HG03565 (cell line): ENCODE measurements at regions not wholly inside any gene's neighbourhood (a gene's known extent, or its start where the extent isn't known, plus 50 kb on each side); places are given as distances from the start of the nearest gene placed in this dataset.
"Not testable (repeated sequence)": the region's sequence is repeated elsewhere in the genome, so short reads cannot be mapped to it uniquely, and the experiment has no call there.

Experiments
- ATAC-seq: cut with Tn5 transposase; IDR thresholded peaks from one replicate; pipeline ENCODE4 v1.9.1; 2021; ENCODE audit warnings: mild to moderate bottlenecking, moderate library complexity; ENCODE audit not compliant: unreplicated experiment

DNA sequence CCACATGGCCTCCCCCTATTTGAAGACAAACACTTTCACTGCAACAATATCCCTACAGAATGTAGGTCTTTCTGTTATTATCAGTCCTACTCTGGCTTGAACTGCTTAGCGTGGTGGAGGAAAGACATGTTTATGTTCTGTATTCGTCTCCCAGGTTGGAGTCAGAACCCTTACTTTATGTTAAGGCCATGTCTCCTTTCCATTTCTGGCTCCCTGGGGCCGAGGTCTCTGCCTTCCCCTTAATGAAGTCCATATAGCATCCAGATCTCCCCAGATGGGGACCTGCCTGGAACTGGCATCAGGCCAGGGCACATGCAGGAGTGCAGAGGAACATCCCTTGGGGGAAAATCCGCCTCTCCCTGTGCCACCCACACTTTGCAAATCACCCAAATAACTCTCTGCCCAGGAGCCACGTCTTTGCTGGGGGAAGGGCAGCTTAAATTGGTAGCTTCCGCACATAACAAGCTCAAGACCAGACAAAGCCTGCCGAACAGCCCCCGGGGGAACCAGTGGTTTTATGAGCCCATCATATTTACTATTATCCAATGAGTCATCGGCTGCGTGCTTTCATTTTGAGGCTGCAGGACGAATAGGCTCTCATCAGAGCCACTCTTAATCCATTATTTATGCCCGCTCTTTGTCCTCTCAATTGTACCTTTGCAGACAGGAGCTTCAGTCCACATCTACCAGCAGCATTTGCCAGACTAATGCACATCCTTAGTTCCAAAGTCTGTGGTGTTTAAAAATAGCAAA, 237.0 kb downstream of the UACA start:
- ATAC-seq: no peak

DNA sequence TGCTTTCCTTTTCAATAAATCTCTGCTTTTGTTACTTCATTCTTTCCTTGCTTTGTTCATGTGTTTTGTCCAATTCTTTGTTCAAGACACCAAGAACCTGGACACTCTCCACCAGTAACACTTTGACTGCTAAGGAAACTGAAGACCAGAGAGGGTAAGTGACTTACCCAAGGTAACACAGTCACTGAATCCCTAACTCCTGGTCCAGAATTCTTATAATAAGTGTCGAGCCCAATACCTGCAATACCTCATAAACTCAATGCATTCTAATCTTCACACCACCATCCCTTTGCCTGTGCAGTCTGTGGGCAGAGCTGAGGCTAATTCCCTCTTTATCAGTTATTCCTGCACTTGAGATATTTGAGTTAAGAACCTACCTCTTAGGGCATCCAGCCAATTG, 237.8 kb downstream of the UACA start:
- no peak for ATAC-seq

DNA sequence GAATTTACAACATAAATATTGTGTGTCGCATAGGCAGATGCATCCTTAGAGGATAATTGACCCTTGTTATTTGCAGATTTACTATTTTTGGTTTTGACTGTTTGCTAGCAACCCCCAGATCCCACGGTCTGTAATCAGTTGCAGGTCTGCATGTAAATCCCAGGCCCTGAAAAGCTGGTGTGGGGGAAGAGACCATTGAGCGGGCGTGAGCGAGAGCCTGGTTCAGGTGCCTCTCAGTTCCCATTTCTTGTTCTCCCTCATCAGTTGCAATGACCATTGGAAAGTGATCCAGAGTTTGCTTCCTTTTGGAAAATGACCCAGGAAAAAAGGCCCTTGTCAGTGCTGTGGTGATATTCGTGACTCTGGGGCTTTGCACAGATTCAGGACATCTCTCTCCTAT, 238.9 kb downstream of the UACA start:
- ATAC-seq: no peak

DNA sequence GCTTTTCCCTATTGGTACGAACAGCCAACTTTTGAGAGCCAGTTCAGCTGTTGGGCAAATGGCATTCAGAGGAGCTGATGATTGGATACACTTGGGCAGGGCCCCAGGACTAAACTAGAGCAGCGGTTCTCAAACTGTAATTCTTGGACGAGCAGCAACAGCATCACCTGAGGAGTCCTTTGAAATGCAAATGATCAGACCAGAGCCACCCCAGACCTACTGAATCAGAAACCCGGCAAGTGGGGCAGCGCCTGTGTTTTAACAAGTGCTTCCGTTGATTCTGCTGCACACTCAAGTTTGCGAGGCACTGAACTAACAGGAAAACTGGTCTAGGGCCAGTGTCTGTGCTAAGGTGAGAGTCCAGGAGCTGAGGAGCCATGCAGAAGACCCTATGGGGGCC, 239.7 kb downstream of the UACA start:
- ATAC-seq: no peak

DNA sequence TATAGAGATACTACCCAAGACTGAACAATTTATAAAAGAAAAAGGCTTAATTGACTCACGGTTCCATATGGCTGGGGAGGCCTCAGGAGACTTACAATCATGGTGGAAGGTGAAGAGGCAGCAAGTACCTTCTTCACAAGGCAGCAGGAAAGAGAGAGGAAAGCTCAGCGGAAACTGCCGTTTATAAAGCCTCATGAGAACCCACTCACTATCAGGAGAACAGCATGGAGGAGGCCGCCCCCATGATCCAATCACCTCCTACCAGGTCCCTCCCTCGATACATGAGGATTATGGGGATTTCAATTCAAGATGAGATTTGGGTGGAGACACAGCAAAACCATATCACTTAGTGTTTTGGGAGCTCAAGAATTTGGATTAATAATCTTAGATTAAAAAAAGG, 240.2 kb downstream of the UACA start:
- no peak for ATAC-seq

DNA sequence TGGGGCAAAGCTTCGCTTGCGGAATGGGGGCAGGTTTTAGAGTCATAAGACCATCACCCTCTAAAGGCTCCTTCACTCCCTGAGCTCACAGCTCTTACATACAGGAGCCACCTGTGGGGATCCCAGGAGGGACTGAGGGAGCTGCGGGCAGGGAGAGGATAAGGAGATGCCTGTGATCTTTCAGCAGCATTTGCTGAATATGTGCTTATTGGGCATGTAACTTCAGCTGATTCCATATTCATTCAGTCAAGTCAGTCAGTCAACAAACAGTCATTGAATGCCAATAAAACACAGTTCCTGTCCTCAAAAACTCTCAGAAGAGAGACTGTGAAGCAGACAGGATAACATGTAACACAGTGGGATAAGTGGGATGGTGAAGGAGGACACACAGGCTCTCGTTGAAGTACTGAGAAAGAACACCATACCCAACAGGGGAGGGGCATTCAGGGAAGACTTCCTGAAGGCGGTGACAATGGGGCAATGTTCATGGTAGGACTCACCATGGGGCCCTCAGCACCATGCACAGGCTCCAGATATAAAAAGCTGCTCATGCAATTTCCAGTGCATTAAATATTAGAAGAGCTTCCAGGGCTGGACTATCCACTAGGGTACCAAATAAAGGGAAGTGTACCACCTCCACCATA, 240.9 kb downstream of the UACA start:
- no peak for ATAC-seq

DNA sequence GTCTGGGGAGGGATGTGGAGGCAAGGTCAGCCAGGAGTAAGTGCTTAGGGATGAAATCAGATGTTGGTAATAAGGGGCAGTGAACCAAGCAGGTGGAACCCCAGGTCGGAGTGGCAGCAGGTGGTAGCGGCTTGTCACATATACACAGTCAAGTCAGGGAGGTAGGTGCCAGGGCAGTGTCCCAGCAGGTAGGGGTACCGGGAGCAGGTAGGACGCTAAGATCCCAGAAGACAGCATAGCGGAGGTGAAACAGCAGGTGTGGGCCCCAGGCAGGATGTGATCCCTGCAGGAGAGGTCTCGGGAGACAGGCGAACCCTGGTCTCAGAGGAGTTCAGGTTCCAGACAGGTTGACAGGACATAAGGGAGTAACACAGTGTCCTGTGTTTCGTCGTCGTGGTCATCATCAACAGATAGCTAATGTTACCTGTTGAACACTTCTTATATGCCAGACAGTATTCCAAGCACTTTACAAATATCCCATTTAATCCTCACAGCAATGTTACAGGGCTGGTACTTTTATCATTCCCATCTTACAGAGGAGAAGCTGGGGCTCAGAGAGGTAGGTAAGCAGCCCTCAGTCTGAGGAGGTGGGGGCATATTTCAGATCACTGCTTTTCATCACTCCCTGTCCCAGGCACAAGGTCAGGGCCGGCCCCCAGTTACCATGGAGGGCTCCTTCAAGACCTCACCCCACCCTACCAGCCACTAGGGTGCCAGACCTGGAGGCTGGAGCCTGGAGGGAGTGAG, 241.6 kb downstream of the UACA start:
- no peak for ATAC-seq

DNA sequence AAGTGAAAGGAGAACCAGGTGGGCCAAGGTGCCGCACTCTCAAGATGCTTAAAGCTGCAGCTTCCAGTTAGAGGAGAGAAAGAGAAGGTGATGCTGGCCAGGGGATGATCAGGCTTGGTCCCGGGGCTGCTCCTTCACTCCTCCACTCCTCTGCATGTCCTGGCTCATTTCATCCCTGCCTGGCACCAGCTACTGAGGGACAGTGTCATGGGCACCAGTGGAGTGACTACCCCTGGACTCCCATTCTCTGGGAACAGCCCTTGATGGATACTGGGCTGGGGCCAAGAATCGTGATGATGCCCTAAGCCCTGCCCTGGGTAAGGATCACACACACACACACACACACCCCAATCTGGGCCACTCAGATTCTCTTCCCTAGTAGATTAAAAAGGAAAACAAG, 243.7 kb downstream of the UACA start:
- no peak for ATAC-seq

DNA sequence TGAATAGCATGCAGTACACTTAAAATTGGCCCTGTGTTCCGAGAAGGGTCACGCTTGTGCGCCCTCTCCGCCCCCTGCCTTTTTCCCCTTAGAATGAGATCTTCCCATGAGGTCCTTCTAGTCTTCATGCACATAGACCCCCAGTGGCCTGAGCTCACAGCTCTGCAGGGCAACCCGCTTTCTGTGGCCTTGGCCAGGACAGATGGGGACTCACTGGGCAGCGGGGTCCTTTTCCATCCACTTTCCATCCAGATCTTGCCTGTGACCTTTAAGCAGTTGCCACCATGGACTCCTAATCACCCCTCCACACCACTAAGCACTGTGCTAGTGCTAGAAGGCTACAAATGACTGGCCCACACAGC, 244.4 kb downstream of the UACA start:
- no peak for ATAC-seq

DNA sequence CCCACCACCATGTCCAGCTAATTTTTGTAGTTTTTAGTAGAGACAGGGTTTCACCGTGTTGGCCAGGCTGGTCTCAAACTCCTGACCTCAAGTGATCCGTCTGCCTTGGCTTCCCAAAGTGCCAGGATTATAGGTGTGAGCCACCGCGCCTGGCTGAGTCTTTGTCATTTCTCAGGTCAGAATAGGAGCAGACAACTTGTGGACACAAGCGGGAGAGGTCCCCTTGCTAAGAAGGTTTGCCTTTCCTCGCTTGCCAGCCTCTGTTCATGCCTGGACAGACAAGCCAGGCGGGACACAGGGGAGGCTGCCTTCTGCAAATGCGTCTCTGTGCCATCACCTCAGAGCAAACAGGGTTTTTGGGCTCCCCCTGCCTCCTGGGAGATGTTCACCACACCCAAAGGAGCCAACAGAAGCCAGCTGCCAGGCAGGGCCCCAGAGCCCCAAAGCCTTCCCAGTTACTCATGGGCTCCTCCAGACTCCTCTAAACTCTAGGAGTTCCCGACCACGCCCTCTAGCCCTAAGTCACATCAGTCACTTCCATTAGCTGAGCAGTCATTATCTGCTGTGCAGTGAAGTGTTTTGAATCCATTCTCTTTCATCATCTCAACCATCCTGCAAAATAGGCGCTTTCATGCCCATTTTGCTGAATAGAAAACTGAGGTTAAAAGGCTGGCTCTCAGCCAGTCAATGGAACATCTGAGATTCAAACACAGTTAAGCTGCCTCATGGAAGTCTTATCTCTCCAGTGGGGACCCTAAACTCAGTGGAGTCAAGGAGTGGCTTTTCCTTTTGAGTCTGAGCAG, 245.0 kb downstream of the UACA start:
- ATAC-seq: no peak

DNA sequence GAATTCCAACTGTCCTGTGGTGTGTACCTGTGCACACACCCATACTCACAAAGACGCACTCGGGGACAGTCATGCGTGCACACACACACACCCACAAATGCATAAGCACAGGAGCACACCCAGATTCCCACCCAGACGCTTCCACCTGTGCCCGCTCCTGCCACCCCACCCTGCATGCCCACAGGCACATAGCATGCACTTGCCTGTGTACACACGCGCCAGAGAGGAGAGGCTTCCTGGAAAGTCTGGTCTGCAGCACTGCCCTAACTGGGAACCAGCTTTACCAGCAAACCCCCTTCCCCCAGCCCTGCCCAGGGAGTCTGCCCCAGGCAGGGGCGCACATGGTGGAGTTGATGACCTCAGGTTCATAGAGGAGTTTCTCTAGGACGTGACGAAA, 246.2 kb downstream of the UACA start:
- no peak for ATAC-seq

DNA sequence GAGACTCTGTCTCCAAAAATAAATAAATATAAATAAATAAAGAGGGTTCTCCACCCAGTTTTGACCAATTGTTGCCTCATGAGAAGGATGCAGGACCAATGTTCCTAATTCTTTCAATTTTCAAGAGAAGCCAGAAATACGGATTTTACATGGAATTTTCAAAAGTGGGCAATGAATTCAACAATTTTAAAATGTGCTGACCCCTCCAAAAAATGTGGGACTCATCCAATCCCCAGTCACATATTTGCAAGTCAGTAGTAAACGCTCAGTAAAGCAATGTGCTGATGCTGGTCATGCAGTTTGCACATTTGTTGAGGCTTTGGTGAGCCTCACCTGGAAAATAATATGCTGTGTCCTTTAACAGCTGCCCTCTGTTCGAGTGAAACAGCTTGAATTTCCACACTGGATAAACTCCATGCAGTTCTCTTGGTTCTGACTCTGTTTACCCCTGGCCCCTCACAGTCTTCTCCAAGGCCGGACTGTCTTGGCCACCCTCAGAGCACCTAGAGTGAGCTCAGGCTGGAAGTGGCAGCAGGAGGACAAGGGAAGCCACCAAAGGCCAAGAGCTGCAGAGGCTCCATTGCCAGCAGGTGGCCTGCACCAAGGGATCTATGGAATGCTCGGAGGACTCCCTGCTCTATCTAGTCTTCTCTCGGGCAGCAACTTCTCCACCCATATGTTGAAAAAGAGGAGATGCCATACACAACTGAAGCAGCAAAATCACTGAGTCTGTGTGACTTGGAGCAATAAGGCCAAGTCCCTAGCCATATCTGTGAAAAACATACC, 246.8 kb downstream of the UACA start:
- ATAC-seq: no peak

DNA sequence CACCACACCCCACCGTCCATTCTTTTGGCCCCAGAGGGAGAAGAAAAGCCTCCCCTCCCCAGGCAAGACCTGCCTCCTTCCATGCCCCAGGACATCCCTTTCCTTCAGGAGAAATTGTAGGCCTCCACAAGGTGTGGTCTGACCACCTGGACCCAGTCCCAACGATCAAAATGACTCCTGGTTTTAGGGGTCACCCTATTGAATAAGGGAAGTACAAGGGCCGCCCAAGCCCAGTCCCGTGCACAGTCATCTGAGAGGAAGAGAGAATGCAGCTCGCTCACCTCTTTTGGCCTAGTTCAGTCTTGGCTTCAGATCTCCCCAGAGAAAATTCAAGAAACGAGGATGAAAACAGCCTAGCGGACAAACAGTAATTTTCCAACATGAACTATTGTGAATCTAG, 249.1 kb downstream of the UACA start:
- ATAC-seq: no peak

DNA sequence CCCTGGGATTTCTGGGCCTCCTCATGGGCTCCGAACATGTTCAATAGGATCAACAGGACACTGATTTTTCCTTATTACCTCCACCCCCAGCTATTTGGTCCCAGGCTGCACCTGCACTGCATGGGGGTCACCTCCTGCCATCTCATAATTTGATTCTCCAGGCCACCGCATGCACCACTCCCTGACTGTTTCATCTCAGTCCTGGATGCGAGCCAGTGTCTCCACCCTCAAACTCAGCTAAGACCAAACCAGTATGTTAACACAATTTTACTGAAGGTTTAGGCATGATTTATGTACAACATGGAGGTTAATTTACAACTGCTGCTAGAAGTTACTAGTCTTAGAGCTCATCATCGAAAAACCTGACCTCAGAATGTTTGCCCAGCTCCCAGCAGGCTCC, 249.5 kb downstream of the UACA start:
- no peak for ATAC-seq

DNA sequence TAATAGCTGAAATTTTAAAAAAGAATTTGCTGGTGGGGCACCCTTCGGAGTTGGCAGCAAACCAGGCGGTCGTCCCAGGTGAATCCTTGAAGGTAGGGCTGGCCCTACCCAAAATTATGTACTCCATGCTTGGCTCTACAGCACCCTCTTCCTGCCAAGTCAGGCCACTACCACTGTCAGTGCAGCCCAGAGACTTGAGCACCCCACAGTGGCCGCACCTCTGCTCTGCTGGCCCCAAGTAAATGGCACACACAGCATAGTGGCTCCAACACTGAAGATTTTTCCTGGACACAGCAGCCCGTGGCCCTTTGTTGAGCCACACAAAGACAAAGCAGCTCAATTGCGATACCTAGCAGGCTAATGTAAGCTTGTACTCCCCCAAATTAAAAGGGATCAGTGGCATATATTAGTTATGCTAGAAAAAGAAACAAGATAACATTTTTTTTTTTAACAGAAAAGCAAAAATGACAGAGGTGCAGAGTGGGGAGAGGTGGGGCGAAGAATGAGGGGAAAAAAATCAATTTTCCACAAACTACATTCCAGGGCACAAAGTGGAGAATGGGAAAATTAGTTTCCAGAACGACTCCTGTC, 250.5 kb downstream of the UACA start:
- ATAC-seq: no peak

DNA sequence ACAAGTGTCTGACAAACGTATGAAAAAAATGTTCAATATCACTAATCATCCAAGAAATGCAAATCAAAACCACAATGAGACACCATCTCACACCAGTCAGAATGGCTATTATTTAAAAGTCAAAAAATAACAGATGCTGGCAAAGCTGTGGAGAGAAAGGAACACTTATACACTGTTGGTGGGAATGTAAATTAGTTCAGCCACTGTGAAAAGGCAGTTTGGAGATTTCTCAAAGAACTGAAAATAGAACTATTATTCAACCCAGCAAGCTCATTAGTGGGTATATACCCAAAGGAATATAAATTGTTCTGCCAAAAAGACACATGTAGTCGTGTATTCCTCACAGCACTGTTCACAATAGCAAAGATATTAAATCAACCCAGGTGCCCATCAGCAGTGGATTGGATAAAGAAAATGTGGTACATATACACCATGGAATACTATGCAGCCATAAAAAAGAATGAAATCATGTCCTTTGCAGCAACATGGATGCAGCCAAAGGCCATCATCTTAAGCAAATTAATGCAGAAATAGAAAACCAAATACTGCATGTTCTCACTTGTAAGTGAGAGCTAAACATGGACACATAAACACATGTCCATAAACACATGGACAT, 251.3 kb downstream of the UACA start:
- ATAC-seq: not testable (repeated sequence)

DNA sequence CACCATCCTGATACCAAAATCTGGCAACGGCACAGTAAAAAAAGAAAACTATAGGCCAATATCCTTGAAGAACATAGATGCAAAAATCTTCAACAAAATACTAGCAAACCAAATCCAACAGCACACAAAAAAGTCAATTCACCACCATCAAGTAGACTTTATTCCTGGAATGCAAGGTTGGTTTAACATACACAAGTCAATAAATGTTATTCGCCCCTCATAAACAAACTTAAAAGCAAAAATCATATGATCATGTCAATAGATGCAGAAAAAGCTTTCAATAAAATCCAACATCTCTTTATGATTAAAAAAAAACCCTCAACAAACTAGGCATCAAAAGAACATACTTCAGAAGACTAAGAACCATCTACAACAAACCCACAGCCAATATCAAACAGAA, 252.9 kb downstream of the UACA start:
- ATAC-seq: no peak

DNA sequence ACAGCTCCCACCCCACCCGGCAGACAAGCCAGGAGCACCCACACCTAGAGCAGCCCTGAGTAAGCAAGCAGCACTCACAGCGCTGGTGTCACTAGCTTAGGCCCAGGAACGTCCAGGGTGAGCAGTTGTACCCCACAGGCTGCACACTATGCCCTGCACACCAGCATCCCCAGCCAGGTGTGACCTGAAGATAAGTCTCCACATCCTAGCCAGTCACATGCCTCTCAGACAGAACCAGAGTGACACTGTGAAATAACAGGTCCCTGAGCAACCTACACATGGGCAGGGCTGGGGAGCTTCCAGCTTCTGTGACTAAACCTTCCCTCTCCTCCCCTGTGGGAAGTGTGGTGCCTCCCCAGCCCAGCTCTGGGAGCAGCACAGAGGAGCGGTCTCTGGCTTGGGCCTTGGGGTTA, 253.6 kb downstream of the UACA start:
- ATAC-seq: no peak

DNA sequence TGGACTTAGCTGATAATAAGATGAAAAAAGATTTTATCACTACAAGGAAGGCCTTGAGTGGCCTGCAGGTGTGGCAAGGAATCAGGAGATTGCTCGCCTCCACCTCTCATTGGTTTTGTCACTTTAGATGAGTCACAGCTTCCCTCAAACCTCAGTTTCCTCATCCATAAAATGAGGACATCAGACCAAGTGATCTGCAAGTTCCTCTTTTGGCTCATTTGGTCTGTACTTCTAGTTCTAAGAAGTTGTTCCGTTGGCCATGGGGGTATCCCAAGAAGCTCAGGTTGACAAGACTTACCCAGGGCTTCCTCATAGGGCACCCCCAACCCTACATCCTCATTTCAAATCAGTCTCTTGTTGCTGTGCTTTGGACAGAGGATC, 254.1 kb downstream of the UACA start:
- no peak for ATAC-seq
